ENCODE measurements at regions not wholly inside any gene's neighbourhood (a gene's known extent, or its start where the extent isn't known, plus 50 kb on each side); places are given as distances from the start of the nearest gene placed in this dataset.

DNA sequence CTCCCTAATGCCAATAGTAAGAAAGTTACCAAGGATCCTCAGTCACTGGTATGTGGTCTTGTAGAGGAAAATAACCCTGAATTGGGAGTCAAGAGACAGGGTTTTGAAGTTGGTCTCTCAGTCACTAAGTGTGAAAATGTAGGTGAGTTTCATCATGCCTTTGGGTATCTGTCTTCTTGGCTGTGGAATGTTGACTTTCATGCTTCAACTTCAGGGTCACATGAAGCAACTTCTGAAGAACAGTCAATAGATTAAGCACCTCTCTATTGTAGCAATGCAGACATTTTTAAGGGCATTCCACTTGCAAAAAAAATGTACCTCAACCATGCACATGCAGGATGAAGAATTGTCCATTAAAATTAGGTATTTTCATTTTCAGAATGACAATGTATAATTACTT, 194.6 kb downstream of the CSNK1G3 start:
- H3K36me3 ChIP-seq (ENCODE audit: control insufficient read depth in 2 of 2, extremely low read depth in 1 of 2, insufficient read depth in 2 of 2, low read length in 2 of 2) = no peaks in the 10 kb centered on the region
- H3K4me1 ChIP-seq (ENCODE audit: control insufficient read depth, extremely low read depth, insufficient read depth, low read length) = peaks cover 6% of the 10 kb centered on the region
- H3K9me3 ChIP-seq (ENCODE audit: control insufficient read depth, low read depth, low read length) = no peaks in the 10 kb centered on the region
- H3K79me2 ChIP-seq (ENCODE audit: control insufficient read depth, insufficient read depth, low read length) = no peaks in the 10 kb centered on the region
- H4K20me1 ChIP-seq (ENCODE audit: control insufficient read depth, extremely low read depth, insufficient read depth, low read length) = no peaks in the 10 kb centered on the region
- dilution Hi-C loops (cut with MboI; ENCODE audit: extremely low pct_ligation_motif_present, low sequenced_read_pairs) = no loop called here
- no peak overlapping the region for H2AFZ ChIP-seq (ENCODE audit: control insufficient read depth, low read length)
- no peaks in the 10 kb centered on the region for H3K27me3 ChIP-seq (ENCODE audit: control insufficient read depth, extremely low read depth, insufficient read depth, low read length)
- no peaks in the 10 kb centered on the region for H3K9me1 ChIP-seq (ENCODE audit: control insufficient read depth, extremely low read depth, insufficient read depth, low read length)
- no peak overlapping the region for H3K4me2 ChIP-seq (ENCODE audit: control insufficient read depth, extremely low read depth, insufficient read depth, low read depth, low read length)
- no peak overlapping the region for H3K4me3 ChIP-seq (ENCODE audit: control insufficient read depth in 2 of 3, extremely low read depth in 1 of 3, insufficient read depth in 2 of 3, low read depth in 1 of 3, low read length in 3 of 3)
- TF ChIP-seq CTCF (optimal IDR thresholded peaks at IDR 0.05 in 1 of 3, IDR thresholded peaks at IDR 0.05 in 1 of 3, conservative IDR thresholded peaks at IDR 0.05 in 1 of 3; ENCODE audit: extremely low read depth in 1 of 3, insufficient read depth in 2 of 3, low read length in 3 of 3) (no peak), EZH2 (IDR thresholded peaks at IDR 0.05; ENCODE audit: low read length) (no peak)
- H3K9ac ChIP-seq (ENCODE audit: control insufficient read depth, extremely low read depth, insufficient read depth, low read length) = no peak overlapping the region
- no peak overlapping the region for H3K27ac ChIP-seq (ENCODE audit: control insufficient read depth, insufficient read depth, low read length)
- DNase-seq (ENCODE audit: low read depth, low spot score) (no peak), FAIRE-seq (no peak)

DNA sequence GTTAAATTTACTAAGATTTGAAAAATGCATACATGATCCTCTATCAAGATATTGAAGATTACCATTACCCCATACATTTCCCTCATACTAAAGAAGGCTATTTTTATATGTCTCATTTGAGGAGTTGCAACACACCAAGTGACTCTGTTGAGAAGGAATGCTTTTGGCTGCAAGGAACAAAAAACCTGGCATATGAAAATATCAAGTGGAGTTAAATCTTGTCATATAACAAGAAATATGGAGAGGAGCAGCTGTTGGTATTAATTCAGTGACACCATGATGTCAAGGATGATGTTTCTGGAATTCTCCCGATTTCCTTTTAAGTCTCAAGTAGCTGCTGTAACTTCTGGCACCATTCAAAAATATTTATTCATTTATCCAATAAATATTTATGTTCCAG, 193.8 kb downstream of the CSNK1G3 start:
- H3K27ac ChIP-seq (ENCODE audit: control insufficient read depth, insufficient read depth, low read length) = no peak overlapping the region
- H2AFZ ChIP-seq (ENCODE audit: control insufficient read depth, low read length) = no peak overlapping the region
- no peaks in the 10 kb centered on the region for H3K27me3 ChIP-seq (ENCODE audit: control insufficient read depth, extremely low read depth, insufficient read depth, low read length)
- no peak overlapping the region for H3K4me2 ChIP-seq (ENCODE audit: control insufficient read depth, extremely low read depth, insufficient read depth, low read depth, low read length)
- H3K4me1 ChIP-seq (ENCODE audit: control insufficient read depth, extremely low read depth, insufficient read depth, low read length) = peaks cover 14% of the 10 kb centered on the region
- no peaks in the 10 kb centered on the region for H3K9me1 ChIP-seq (ENCODE audit: control insufficient read depth, extremely low read depth, insufficient read depth, low read length)
- dilution Hi-C loops (cut with MboI; ENCODE audit: extremely low pct_ligation_motif_present, low sequenced_read_pairs) = no loop called here
- no peak overlapping the region for H3K4me3 ChIP-seq (ENCODE audit: control insufficient read depth in 2 of 3, extremely low read depth in 1 of 3, insufficient read depth in 2 of 3, low read depth in 1 of 3, low read length in 3 of 3)
- DNase-seq (ENCODE audit: low read depth, low spot score) (no peak), FAIRE-seq (no peak)
- H4K20me1 ChIP-seq (ENCODE audit: control insufficient read depth, extremely low read depth, insufficient read depth, low read length) = no peaks in the 10 kb centered on the region
- H3K9ac ChIP-seq (ENCODE audit: control insufficient read depth, extremely low read depth, insufficient read depth, low read length) = no peak overlapping the region
- TF ChIP-seq EZH2 (IDR thresholded peaks at IDR 0.05; ENCODE audit: low read length) (no peak), CTCF (optimal IDR thresholded peaks at IDR 0.05 in 1 of 3, IDR thresholded peaks at IDR 0.05 in 1 of 3, conservative IDR thresholded peaks at IDR 0.05 in 1 of 3; ENCODE audit: extremely low read depth in 1 of 3, insufficient read depth in 2 of 3, low read length in 3 of 3) (no peak)
- no peaks in the 10 kb centered on the region for H3K9me3 ChIP-seq (ENCODE audit: control insufficient read depth, low read depth, low read length)
- no peaks in the 10 kb centered on the region for H3K36me3 ChIP-seq (ENCODE audit: control insufficient read depth in 2 of 2, extremely low read depth in 1 of 2, insufficient read depth in 2 of 2, low read length in 2 of 2)
- no peaks in the 10 kb centered on the region for H3K79me2 ChIP-seq (ENCODE audit: control insufficient read depth, insufficient read depth, low read length)

Measured in keratinocyte (primary cell).